HG03039 (cell line): ENCODE measurements at regions not wholly inside any gene's neighbourhood (a gene's known extent, or its start where the extent isn't known, plus 50 kb on each side); places are given as distances from the start of the nearest gene placed in this dataset.
"Not testable (repeated sequence)": the region's sequence is repeated elsewhere in the genome, so short reads cannot be mapped to it uniquely, and the experiment has no call there.

Experiments used
- ATAC-seq: cut with Tn5 transposase; IDR thresholded peaks from one replicate; pipeline ENCODE4 v1.9.1; 2021; ENCODE audit warnings: mild to moderate bottlenecking, moderate library complexity; ENCODE audit not compliant: unreplicated experiment

DNA sequence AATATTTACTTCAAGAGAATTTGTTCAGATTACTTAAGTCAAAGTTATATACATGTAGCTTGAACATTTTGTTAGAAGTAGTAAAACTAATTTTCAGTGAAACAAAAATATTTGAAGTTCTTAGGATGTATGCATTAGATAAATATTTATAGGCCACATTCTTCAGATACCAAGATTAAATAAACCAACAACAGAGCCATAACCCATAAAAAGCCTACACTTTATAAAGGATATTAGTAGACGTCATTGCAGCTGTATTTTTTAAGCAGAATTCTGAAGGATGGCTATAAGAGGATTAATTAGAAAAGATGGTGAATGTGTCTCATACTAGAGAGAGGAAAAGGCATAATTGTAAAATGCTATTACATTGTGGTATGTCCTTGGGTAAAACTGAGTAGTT lies 449.7 kb upstream of the ALCAM start:
- ATAC-seq: no peak

DNA sequence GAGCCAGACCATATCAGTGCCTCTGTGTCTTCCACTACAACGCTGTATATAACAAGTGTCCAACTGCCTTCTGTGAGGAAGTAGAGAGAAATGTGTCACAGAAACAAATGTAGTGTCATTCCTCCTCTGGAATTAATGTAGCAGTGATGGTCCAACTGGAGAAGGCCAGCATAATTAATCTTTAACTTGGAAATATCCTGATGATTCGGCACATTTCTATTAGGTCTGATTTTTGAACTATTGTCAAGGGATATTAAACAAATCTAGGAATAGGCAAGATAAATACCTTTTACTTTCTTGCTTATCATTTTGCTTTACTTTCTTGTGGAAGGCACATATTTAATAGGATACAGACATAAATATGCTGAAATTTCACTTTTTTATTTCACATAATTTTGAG lies 446.2 kb upstream of the ALCAM start:
- ATAC-seq: no peak

DNA sequence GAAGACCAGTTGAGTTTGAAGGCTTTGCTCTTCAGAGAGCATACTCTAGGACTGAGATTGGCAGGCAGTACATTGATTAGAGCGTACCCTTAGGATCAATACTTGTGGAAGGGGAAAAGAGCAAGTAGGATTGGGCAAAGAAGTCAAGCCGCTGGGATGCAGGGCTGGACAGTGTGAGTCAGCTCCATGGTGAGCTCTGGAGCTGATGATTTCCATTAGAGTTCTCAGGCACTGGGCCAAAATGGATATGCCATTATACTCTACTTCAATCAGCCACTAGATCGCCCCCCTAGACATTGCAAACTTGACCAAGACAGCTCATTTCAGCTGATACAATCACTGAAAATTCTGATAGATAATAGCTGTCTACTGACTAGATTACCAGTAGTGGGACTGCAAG lies 432.7 kb upstream of the ALCAM start:
- no peak for ATAC-seq

DNA sequence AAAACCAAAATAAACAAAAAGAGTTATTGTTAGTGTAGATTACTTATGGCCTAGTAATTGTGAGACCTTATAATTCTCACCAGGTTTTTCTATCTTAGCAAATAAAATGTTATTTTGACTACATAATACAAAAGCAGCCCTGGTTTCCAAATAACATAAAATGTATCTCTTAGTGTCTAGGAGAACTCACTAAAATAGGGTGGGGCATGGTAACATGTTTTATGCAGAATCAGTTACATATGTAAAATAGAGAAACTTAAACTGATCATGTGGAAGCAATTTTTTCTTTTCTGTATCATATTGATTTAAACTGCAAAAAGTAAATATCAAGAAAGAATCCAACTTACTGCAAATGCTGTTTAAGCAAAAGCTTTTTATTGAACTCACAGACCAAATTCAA lies 431.1 kb upstream of the ALCAM start:
- ATAC-seq: no peak

DNA sequence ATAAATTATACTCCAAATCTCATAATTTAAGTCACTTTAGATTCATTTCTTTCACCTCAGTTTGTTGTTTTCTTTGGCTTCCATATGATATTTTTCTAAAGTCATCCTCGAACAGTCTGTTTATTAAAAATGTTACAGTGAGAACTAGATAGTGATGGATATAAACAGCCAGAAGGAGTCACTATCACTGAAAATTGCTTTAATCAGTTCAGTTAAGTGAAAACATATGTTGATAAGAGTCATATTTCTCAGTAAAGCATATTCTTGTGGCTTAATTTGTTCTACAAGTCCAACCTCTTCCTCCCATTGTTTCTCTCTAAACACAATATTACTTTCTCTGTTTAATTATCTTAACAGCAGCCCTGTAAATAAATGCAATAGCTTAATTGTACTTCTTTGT lies 427.5 kb upstream of the ALCAM start:
- no peak for ATAC-seq

DNA sequence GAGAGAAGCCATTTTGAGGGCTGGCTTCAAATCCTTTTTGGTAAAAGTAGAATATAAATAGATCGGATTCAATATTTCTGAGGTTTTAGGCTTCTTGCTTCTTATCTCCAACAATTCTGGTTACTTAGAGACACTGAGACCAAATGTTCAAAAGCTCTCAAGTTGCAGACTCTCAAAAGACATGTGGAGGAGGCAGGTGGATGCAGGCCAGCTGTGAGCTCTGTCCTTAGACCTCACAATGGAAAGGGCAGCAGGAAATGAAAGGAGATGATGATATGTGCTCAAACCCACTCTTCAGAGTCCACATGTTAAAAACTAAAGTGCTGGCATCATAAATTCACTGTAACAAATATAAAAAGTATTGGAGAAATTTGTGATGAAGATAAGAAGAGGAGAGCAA lies 424.9 kb upstream of the ALCAM start:
- no peak for ATAC-seq

DNA sequence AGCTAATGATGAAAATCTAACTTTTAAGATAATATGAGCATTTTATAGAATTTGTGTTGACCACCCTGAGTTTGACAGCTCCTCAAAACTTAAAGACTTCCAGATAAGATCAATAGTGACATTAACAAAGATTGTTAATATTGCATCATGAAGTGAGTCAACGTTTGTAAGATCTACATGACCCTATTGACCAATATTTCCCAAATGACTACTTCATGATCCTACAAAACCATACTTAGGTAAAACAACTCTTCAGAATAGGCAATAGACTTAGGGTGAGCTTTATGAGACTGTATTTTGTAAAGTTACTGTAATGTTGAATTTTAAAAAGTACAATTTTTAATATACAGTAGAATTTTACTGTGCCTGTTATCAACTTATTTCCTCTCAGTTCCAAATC lies 422.7 kb upstream of the ALCAM start:
- ATAC-seq: no peak

DNA sequence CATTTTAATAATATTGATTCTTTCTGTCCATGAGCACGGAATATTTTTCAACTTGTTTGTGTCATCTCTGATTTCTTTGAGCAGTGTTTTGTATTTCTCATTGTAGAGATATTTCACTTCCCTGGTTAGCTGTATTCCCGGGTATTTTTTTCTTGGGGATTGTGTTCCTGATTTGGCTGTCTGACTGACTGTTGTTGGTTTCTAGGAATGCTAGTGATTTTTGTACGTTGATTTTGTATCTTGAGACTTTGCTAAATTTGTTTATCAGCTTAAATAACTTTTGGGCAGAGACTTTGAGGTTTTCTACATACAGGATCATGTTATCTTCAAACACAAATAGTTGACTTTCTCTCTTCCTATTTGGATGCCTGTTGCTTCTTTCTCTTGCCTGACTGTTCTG lies 418.8 kb upstream of the ALCAM start:
- ATAC-seq: no peak

DNA sequence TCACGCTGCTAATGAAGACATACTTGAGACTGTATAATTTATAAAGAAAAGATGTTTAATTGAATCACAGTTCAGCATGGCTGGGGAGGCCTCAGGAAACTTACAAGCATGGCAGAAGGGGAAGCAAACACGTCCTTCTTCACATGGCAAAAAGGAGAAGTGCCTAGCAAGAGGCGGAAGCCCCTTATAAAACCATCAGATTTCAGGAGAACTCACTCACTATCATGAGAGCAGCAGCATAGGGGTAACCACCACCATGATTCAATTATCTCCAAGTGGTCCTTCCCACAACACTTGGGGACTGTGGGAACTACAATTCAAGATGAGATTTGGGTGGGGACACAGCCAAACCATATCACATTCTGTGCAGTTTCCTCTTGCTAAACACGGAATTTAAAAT lies 416.9 kb upstream of the ALCAM start:
- not testable (repeated sequence) for ATAC-seq

DNA sequence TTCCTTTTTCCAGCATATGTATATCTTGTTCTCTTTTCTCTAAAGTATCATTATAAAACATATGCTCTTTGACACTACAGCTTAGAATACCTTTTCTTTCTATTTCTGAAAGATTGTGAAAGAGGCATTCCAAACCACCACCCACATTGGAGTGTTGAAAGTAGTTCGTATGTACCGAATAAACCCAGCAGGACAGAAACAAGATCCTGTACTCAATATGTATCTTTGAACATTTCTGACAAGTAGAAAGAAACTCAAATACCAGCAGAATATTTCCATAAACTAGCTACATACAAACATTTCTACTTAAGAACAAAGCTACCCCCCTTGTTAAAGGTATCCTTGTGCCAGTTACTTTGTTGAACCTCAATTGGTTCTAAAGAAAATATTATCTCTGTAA lies 415.3 kb upstream of the ALCAM start:
- no peak for ATAC-seq

DNA sequence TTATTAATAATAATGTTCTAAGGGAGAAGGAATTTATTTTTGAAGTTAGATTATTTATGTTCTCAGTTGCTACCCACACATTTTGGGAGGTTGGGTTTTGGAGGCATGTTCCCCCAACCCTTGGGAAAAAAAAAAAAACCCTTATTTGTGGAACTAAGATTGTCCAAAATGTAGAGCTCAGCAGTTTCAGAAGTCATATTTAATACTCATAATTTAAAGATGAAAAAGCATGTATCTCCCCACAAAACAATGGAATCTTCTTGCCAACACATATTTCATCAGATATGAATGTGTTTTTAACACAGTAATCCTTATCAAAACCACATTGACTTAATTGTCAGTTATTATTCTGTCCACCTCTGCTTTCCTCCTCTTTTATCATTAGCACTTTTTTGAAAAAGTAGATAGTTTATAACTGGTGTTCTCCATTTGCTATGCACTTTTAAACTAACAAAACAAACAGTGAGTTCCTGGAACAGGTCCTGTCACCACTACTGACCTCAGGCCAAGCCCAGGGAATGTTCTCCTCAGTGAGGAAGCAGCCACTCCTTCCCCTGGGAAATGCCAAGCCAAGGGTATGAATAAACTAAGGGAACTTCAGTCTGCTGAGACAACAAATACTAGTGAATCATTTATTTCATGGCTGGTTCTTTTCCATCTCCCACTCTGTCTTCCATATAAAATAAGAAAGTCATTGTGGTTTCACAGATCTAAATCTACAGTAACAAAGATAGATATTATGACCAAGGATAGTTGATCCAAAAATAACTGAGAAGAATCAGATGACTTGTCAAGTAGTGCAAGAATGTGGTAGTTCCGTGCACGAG lies 414.4 kb upstream of the ALCAM start:
- ATAC-seq: no peak

DNA sequence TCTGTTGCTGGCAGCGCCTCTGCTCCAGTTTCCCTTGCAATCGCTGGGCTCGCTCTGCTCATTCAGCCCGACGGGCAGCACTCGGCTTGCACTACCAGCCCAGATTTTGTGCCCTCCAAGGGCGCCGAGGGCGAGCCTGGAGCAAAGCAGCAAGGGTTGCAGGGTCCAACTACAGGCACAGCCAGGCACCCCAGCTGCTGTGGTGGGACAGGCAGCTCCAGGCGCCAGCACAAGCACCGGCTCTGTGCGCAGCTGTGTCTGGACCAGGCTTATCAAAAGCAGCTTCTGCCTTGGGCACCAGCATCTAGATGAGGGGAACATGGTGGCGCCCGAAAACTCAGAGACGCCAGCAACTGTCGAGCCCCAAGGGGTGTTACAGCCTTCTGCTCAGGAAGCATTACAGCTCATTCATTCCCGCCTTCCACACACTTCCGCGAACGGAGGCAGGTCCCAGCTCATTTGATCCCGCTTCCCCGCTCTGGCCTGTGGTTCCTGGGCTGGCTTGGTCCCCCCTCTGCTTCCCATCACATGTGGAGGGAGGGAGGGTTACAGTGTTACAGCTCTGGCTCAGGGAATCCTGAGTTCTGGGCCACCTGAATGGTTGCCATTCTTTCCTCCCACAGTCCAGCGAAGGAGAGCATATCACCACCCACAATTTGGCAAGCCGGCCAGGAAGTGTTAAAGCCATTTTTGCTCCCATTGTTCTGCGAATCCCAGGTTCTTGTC lies 409.9 kb upstream of the ALCAM start:
- ATAC-seq: no peak

DNA sequence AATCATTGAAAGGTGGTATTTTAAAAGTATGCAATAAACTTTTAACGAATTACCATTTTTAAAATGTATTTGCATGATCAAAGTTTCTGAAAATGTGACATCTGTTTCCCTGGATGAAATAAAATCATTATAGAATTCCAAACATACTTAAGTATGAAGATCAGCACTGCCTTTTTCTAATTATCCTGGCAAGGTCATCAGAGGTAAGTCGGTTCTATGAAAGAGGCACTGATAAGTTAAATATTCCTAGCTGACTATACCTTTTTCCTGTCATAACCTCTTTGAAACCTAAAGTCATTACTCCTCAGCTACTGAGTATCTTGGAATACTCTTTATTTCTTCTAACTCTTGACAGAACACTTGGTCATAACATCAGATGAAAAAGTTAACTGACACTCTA lies 406.1 kb upstream of the ALCAM start:
- ATAC-seq: no peak

DNA sequence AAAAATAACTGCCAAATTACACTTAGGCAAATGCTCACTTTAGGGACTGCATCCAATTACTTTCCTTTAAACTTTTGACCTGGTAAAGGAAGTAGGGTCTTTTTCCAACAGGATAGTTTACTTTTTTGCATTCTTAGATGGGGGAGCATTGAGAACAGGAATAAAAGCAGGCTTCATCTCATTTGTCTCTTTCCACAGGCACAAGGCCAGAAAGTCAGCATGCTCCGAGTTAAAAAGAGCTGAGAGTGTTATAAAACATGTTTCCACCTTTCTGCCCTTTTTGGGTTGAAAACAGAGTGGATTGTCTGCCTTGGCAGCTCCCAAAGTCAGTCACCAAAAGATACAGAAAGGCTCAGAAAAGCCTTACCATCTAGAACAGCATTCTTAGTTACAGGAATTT lies 404.9 kb upstream of the ALCAM start:
- no peak for ATAC-seq

DNA sequence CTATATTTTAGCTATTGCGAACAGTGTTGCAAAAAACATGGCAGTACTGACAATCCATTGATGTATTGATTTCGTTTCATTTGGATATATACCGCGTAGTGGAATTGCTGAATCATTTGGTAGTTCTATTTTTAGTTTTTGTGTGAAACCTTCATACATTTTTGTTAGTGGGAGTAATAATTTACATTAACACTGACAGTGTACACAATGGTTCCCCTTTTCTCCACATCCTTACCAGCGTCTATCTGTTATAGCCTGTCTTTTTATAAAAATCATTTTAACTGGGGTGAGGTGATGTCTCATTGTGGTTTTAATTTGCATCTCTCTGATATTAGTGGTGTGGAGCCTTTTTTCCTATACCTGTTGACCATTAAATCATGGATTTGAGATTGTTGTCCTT lies 392.4 kb upstream of the ALCAM start:
- no peak for ATAC-seq

DNA sequence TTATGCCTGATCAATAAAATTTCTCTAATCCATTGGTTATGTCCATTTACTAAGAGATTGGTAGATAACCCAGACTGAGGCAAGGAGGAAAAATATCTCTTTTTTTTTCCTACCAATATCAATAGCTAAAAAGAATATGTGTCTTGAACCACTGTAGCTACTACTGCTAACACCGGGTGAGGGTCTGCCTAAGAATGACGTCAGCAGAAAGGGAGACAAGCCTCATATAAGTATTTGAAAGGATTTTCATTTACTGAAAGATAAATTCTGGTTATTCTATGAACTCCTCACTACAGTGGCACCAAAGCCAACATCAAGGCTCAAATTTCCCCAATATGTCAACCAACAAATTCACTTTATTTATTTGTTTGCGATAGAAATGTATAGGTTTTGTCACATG lies 389.0 kb upstream of the ALCAM start:
- ATAC-seq: no peak

DNA sequence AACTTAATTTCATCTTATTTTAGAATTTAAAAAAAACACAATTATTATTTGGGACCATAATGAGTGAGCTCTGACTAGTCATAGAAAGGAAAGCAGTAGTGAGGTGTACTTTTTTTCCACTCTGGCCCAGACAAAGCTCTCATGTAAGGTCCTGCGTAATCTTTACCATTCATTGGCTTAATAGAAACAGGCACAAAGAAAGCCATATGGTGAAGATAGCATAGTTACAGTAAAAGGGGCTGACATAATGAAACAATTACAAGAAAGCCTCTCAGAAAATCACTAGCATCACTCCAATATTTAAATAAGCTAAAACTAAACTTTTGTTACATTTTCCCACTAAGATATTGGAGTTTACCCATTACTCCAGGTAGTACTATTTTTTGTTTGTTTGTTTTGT lies 384.6 kb upstream of the ALCAM start:
- ATAC-seq: no peak

DNA sequence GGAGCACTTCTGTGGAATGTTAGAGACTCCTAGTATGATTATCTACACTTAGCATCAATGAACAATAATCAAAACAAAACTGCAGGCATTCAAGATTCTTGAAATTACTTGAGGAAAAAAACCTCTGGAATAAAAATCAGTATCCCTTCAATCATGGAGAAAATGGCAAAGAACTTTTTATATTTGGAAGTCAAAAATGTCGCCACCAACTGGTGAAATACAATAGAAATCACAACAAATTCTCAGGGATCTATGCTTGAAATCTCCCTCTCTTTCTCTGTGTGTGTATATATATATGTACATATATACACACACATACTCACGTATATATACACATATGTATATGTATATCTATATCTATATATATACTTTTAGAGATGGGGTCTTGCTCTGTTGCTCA lies 378.9 kb upstream of the ALCAM start:
- no peak for ATAC-seq

DNA sequence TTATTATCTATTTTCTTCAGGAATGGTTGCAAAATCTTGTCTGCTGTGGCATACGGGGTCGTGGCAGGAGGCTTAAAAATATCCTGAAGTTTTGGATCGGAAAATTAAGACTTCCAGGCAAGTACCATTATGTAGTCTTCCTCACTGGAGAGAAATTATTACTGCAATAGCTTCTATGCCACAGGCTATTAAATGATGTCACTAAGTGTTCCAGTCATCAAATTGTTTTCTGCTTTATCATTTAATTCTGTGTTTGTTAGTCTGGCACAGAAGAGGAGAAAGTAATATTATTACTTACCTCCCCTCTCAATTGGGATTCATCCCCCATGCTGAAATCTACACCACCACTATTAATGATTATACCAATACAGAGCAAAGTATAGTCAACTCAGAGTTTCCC lies 378.2 kb upstream of the ALCAM start:
- ATAC-seq: no peak

DNA sequence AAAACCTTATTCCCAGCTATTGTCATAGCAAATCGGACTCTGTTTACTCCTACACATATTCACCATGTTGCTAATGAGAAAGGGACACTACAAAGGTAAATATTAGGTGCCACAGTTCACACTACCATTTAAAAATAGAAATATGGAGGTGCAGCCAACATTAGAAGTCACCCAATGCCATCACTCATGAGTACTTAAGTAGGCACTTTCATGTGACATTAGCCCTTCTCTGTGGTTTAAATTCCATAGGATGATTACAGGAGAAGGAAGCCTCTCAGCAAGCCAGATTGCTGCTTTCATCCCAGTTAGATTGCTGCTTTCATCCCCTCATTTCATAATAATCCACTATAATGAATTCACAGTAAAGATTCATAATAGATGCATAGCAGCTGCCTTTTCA lies 376.8 kb upstream of the ALCAM start:
- no peak for ATAC-seq

DNA sequence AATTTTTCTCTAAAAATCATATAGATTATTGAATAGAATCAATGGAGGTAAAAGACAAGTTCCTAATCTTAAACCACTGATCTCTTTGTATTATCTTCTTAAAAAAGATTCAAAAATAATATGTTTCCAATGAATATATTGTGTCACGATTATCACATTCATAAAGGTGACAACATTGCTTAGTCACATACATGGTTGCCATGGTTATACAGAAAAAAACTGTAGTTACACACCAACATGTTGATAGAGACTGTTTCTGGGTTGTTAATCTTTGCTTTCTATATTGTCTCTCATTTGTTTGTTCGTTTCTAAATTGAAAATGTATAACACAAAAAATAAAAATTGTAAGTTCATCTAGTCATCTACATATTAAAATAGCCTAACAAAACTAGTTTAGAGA lies 376.0 kb upstream of the ALCAM start:
- no peak for ATAC-seq

DNA sequence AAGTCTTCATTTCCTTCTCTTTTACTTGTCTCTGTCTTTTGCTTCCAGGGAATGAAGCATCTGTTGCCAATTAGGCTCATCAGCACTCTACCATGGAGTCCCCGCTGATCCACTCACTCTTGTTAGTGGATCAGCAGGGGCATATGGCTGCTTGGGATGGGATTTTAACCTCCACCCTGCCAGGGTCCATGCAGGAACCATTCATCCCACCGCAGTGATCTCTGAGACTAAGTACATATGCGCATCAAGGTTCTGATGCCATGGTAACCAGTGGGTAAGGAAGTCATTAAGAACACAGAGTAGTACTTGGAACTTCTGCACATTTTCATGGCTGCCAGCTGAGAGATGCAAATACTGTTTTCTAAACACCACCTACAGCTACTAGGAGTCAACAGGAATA lies 374.0 kb upstream of the ALCAM start:
- ATAC-seq: no peak

DNA sequence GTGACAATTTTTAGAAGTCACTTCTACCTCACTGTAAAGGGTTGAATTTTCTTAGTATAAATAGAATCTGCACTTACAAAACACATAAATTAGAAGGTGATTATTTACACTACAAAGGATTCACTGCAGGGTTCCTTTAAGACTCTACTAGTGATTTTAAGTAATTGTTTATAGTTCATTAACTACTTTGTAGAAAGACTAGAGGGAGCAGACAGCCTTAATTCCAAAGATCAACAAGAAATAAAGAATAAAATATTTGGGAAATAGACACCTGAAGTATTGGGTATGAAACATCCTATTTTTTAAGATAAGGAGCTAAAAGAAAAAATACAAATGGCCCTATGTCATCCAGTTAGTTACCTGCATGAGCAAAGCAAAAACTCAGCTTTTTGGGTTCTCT lies 360.5 kb upstream of the ALCAM start:
- ATAC-seq: no peak
